GM12878 (cell line): ENCODE measurements at regions not wholly inside any gene's neighbourhood (a gene's known extent, or its start where the extent isn't known, plus 50 kb on each side); places are given as distances from the start of the nearest gene placed in this dataset.

ENCODE experiments used
- ATAC-seq: fragments of 200-7000 bp; cut with Tn5 transposase; 3 replicates; pipeline ENCODE4 v1.9.1; 2020; ENCODE audit warnings: mild to moderate bottlenecking, moderate library complexity
- BruUV-seq: library from RNA; stranded (reverse); fragments of 400-500 nt; replicated peaks from 2 replicates; lab custom pipeline; 2021; lab: Mats Ljungman, UMichigan
- CTCF ChIA-PET: fragments of 300-600 bp; sonication (Branson Sonifier 250); formaldehyde crosslinking; extraction: SDS; loops from one replicate; lab custom pipeline; 2021; ENCODE audit warnings: inconsistent platforms; lab: Yijun Ruan, JAX
- POLR2A ChIA-PET: fragments of 350-600 bp; formaldehyde crosslinking; extraction: SDS; loops from one replicate; lab custom pipeline; 2021; ENCODE audit warnings: inconsistent platforms; lab: Charles Lee
- RAD21 ChIA-PET: fragments of 300-600 bp; sonication (Branson Sonifier 250); formaldehyde crosslinking; loops from one replicate; lab custom pipeline; 2023; ENCODE audit warnings: antibody characterized with exemption; ENCODE audit not compliant: unreplicated experiment; lab: Charles Lee
- SMC1A ChIA-PET: fragments of 300-600 bp; sonication (Branson Sonifier 250); formaldehyde crosslinking; loops from one replicate; lab custom pipeline; 2023; ENCODE audit not compliant: unreplicated experiment, uncharacterized antibody; lab: Charles Lee
- DNase-seq: peaks from one replicate; pipeline ENCODE4 v3.0.0-alpha.2; 2011; ENCODE audit warnings: low read depth, low spot score
- FAIRE-seq: peaks from 3 replicates; lab custom pipeline; 2011; peaks lifted over from hg19 to GRCh38; lab: Jason Lieb, UNC
- H2AFZ ChIP-seq: 2 replicates; pipeline ENCODE4 v1.6.0; 2011; ENCODE audit warnings: low read depth, low read length, control low read depth; ENCODE audit not compliant: control insufficient read depth
- H3K27ac ChIP-seq: 2 replicates; pipeline ENCODE4 v1.5.1; 2011; ENCODE audit warnings: control low read depth; ENCODE audit not compliant: control insufficient read depth, insufficient read depth
- H3K27me3 ChIP-seq, 2 experiments: replicated peaks in 1 of 2; 2 replicates each; pipeline versions ENCODE4 v1.6.0 to v1.6.1; 2011; ENCODE audit warnings: low read length in 1 of 2; ENCODE audit not compliant: control insufficient read depth in 2 of 2, insufficient read depth in 2 of 2
- H3K36me3 ChIP-seq, 2 experiments: 2 replicates each; pipeline ENCODE4 v1.5.1; 2011; ENCODE audit warnings: low read length in 1 of 2; ENCODE audit not compliant: control insufficient read depth in 2 of 2, insufficient read depth in 2 of 2
- H3K4me1 ChIP-seq: 2 replicates; pipeline ENCODE4 v1.6.1; 2011; ENCODE audit warnings: mild to moderate bottlenecking, low read length, moderate library complexity, mixed read lengths; ENCODE audit not compliant: control insufficient read depth, insufficient read depth
- H3K4me2 ChIP-seq: 2 replicates; pipeline ENCODE4 v1.6.0; 2011; ENCODE audit warnings: control low read depth; ENCODE audit not compliant: control insufficient read depth, insufficient read depth
- H3K4me3 ChIP-seq: fragments of 200-600 bp; sonication (generic); 2 replicates; pipeline ENCODE4 v1.5.1; 2016
- H3K79me2 ChIP-seq: 2 replicates; pipeline ENCODE4 v1.6.0; 2011; ENCODE audit warnings: low read length; ENCODE audit not compliant: control insufficient read depth, insufficient read depth
- H3K9ac ChIP-seq: 2 replicates; pipeline ENCODE4 v1.8.0; 2011; ENCODE audit warnings: low read length, control low read depth, mixed read lengths; ENCODE audit not compliant: control insufficient read depth, insufficient read depth
- H3K9me3 ChIP-seq: replicated peaks from 3 replicates; pipeline ENCODE4 v1.5.1; 2011; ENCODE audit warnings: mild to moderate bottlenecking, low read length; ENCODE audit not compliant: control insufficient read depth, insufficient read depth
- H4K20me1 ChIP-seq: 2 replicates; pipeline ENCODE4 v1.6.0; 2011; ENCODE audit not compliant: control insufficient read depth, insufficient read depth
- BHLHE40 ChIP-seq, 2 experiments: fragments of 450-650 bp in 1 of 2; IDR thresholded peaks; 2 replicates each; pipeline ENCODE4 v1.6.1; 2011 to 2017; ENCODE audit warnings: low read depth in 2 of 2, borderline replicate concordance in 1 of 2, improper control_type of control experiment in 1 of 2, low read length in 1 of 2, mild to moderate bottlenecking in 1 of 2
- HDGF ChIP-seq: fragments of 450-650 bp; IDR thresholded peaks from 2 replicates; pipeline ENCODE4 v1.6.1; 2016; ENCODE audit warnings: antibody characterized with exemption
- MTA3 ChIP-seq: IDR thresholded peaks from 2 replicates; pipeline ENCODE4 v1.6.1; 2012; ENCODE audit warnings: low read length, inconsistent platforms, borderline replicate concordance
- PAX5 ChIP-seq: IDR thresholded peaks from 2 replicates; pipeline ENCODE4 v1.6.1; 2011; ENCODE audit warnings: low read depth, low read length, borderline replicate concordance
- SMAD5 ChIP-seq: IDR thresholded peaks from 2 replicates; pipeline ENCODE4 v1.6.1; 2016; ENCODE audit warnings: antibody characterized with exemption, low read depth
- WGBS: methylation state at CpG from one replicate; pipeline ENCODE4 v1.1.6; 2016; ENCODE audit warnings: low lambda C conversion rate; ENCODE audit not compliant: insufficient replicate concordance, insufficient coverage; ENCODE audit errors: missing lambda C conversion rate; 5-methylcytosine and 5-hydroxymethylcytosine counted together
- in situ Hi-C: fragments of 300-500 bp; cut with MboI; formaldehyde crosslinking; loops from 9 replicates; pipeline ENCODE4 v1.14.3; 2018; ENCODE audit warnings: mixed read lengths
- intact Hi-C: fragments of 100-400 bp; cut with micrococcal nuclease; formaldehyde crosslinking; loops from one replicate; pipeline ENCODE4 v1.14.2; 2022; ENCODE audit not compliant: unreplicated experiment
- TF ChIP-seq, protein P1 (sequence below): fragments of 450-650 bp; IDR thresholded peaks from 2 replicates; pipeline ENCODE4 v1.6.1; 2018; ENCODE audit warnings: borderline replicate concordance, mild to moderate bottlenecking; ENCODE audit not compliant: partially characterized antibody
- TF ChIP-seq, protein P2 (sequence below): fragments of 450-650 bp; IDR thresholded peaks from 2 replicates; pipeline ENCODE4 v1.6.1; 2016; ENCODE audit warnings: mild to moderate bottlenecking
- TF ChIP-seq, protein P3 (sequence below): fragments of 450-650 bp; IDR thresholded peaks from 2 replicates; pipeline ENCODE4 v1.6.1; 2017; ENCODE audit warnings: low read depth, mild to moderate bottlenecking, moderate library complexity

DNA sequence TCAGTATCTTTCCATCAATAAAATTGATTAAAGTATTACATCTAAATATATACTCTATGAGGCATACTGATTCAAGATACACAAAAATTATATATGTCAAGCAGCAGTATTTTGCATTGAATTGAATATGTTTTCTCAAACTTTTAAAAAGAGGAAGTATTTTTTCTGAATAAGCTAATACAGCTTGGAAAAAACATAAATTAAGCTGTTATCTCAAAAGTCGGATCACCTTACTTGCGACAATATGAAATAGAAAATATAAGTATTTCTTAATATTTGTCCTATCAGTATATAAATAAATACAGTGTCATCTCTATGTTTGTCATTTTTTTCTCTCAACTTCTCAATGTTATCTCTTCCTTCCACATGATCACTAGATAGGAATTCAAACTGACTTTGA lies 139.3 kb downstream of the MBL2 start:
- DNase-seq (no peak), FAIRE-seq (no peak), ATAC-seq (no peak)
- H3K4me3 ChIP-seq: no peak overlapping the region
- ChIA-PET RAD21 (no interaction called here), CTCF (no interaction called here), POLR2A (no interaction called here), SMC1A (no interaction called here)
- H3K4me1 ChIP-seq: no peaks in the 10 kb centered on the region
- no peak overlapping the region for H3K27ac ChIP-seq
- H3K27me3 ChIP-seq: no peaks in the 10 kb centered on the region
- H3K9ac ChIP-seq: no peak overlapping the region
- intact Hi-C loops: no loop called here
- H3K9me3 ChIP-seq: no peaks in the 10 kb centered on the region
- H2AFZ ChIP-seq: no peak overlapping the region
- WGBS: 71% methylated on average over 2 of the region's 2 CpGs
- no TSS peak for BruUV-seq
- in situ Hi-C loops: no loop called here
- H3K79me2 ChIP-seq: no peaks in the 10 kb centered on the region
- H3K4me2 ChIP-seq: no peak overlapping the region
- TF ChIP-seq HDGF: no peak
- TF ChIP-seq BHLHE40 (IDR thresholded peaks at IDR 0.05; ENCODE audit: borderline replicate concordance in 1 of 2, low read depth in 2 of 2, low read length in 1 of 2): no peak
- TF ChIP-seq, protein P1, sequence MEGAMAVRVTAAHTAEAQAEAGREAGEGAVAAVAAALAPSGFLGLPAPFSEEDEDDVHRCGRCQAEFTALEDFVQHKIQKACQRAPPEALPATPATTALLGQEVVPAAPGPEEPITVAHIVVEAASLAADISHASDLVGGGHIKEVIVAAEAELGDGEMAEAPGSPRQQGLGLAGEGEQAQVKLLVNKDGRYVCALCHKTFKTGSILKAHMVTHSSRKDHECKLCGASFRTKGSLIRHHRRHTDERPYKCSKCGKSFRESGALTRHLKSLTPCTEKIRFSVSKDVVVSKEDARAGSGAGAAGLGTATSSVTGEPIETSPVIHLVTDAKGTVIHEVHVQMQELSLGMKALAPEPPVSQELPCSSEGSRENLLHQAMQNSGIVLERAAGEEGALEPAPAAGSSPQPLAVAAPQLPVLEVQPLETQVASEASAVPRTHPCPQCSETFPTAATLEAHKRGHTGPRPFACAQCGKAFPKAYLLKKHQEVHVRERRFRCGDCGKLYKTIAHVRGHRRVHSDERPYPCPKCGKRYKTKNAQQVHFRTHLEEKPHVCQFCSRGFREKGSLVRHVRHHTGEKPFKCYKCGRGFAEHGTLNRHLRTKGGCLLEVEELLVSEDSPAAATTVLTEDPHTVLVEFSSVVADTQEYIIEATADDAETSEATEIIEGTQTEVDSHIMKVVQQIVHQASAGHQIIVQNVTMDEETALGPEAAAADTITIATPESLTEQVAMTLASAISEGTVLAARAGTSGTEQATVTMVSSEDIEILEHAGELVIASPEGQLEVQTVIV: no peak
- H3K36me3 ChIP-seq: no peaks in the 10 kb centered on the region
- no peaks in the 10 kb centered on the region for H4K20me1 ChIP-seq

DNA sequence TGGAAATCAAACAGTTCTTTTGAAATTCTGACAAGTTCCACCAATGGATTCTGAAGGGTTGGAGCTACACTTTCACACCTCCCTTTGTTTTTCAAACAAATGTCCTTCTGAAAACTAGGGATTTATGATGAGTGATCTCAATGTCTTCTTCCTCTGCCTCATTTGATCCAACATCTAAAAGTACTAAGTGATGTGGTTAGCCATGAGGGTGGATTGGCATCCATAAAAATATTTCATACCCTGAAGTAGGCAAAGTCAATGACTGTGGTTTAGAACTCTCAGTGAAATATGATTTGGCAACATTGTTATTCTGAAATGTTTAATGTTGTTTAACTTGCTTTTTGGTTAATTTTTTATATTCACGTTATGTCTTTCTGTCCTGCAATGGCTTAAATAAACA lies 136.9 kb downstream of the MBL2 start:
- ChIA-PET POLR2A (no interaction called here), CTCF (interaction anchor here (1.7 kb wide), 1 partner anchor 9 kb away, joined by 8 read pairs; no protein-coding TSS in a partner anchor), RAD21 (no interaction called here), SMC1A (interaction anchor here (1.8 kb wide), 1 partner anchor 9 kb away, joined by 5 read pairs; no protein-coding TSS in a partner anchor)
- Histone ChIP-seq H3K79me2 (no peaks in the 10 kb centered on the region), H3K4me1 (no peaks in the 10 kb centered on the region), H3K27me3 (no peaks in the 10 kb centered on the region), H3K9ac (no peak overlapping the region), H2AFZ (no peak overlapping the region), H3K4me2 (no peak overlapping the region), H3K36me3 (no peaks in the 10 kb centered on the region), H3K27ac (no peak overlapping the region), H3K4me3 (no peak overlapping the region), H4K20me1 (no peaks in the 10 kb centered on the region), H3K9me3 (no peaks in the 10 kb centered on the region)
- no peak for FAIRE-seq
- BruUV-seq: no TSS peak
- no peak for DNase-seq
- ATAC-seq: no peak
- intact Hi-C loops (no loop called here), in situ Hi-C loops (no loop called here)
- no peak for TF ChIP-seq PAX5
- TF ChIP-seq, protein P2, sequence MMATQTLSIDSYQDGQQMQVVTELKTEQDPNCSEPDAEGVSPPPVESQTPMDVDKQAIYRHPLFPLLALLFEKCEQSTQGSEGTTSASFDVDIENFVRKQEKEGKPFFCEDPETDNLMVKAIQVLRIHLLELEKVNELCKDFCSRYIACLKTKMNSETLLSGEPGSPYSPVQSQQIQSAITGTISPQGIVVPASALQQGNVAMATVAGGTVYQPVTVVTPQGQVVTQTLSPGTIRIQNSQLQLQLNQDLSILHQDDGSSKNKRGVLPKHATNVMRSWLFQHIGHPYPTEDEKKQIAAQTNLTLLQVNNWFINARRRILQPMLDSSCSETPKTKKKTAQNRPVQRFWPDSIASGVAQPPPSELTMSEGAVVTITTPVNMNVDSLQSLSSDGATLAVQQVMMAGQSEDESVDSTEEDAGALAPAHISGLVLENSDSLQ: no peak
- TF ChIP-seq, protein P3, sequence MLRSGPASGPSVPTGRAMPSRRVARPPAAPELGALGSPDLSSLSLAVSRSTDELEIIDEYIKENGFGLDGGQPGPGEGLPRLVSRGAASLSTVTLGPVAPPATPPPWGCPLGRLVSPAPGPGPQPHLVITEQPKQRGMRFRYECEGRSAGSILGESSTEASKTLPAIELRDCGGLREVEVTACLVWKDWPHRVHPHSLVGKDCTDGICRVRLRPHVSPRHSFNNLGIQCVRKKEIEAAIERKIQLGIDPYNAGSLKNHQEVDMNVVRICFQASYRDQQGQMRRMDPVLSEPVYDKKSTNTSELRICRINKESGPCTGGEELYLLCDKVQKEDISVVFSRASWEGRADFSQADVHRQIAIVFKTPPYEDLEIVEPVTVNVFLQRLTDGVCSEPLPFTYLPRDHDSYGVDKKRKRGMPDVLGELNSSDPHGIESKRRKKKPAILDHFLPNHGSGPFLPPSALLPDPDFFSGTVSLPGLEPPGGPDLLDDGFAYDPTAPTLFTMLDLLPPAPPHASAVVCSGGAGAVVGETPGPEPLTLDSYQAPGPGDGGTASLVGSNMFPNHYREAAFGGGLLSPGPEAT: no peak
- TF ChIP-seq SMAD5: no peak
- no peak for TF ChIP-seq MTA3
- 24% methylated on average over 1 of the region's 1 CpG for WGBS
